B cell (primary cell): ENCODE measurements at regions not wholly inside any gene's neighbourhood (a gene's known extent, or its start where the extent isn't known, plus 50 kb on each side); places are given as distances from the start of the nearest gene placed in this dataset.

Experiments used
- CTCF ChIP-seq: fragments of 200-600 bp; IDR thresholded peaks from one replicate; pipeline ENCODE4 v1.8.0; 2022; ENCODE audit warnings: antibody characterized with exemption, mild to moderate bottlenecking
- EZH2 ChIP-seq: IDR thresholded peaks from 2 replicates; pipeline ENCODE4 v1.6.1; 2012; ENCODE audit warnings: borderline replicate concordance, low read depth, mild to moderate bottlenecking, moderate library complexity, low read length; ENCODE audit not compliant: insufficient read depth, poor library complexity, severe bottlenecking

DNA sequence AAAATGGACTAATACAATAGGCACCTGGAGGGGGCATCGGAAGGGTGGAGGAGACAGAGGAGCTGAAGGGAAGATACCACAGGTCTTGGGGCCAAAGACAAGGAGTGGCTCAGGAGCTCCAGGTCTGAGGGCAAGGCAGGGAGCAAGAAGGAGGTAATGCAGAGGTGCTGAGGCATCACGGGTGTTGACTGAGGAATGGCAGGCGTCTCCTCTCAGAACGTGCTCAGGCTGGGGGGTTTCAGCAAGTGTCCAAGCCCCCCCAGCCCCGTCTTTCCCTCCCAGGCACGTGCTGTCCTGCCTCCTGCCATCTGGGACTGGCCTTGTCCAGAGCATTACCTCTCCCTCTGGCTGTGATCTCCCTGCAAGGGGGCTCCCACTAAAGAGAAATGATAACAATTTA, 265.4 kb downstream of the DCDC2C start:
- no peak for TF ChIP-seq CTCF
- TF ChIP-seq EZH2 = no peak
